Parathyroid adenoma (tissue), 2 donors: ENCODE measurements at regions not wholly inside any gene's neighbourhood (a gene's known extent, or its start where the extent isn't known, plus 50 kb on each side); places are given as distances from the start of the nearest gene placed in this dataset.

ENCODE experiments used
- H2AFZ ChIP-seq: fragments of 300-600 bp; sonication (generic); one replicate; pipeline ENCODE4 v1.7.0; 2017; ENCODE audit warnings: antibody characterized with exemption, mild to moderate bottlenecking
- H3K27ac ChIP-seq: fragments of 300-600 bp; sonication (generic); one replicate; pipeline ENCODE4 v1.7.0; 2017
- H3K27me3 ChIP-seq: fragments of 300-600 bp; sonication (generic); one replicate; pipeline ENCODE4 v1.7.0; 2017; ENCODE audit warnings: low read length; ENCODE audit not compliant: control insufficient read depth, insufficient read depth
- H3K36me3 ChIP-seq: fragments of 300-600 bp; sonication (generic); one replicate; pipeline ENCODE4 v1.7.0; 2017; ENCODE audit warnings: low read length; ENCODE audit not compliant: control insufficient read depth, insufficient read depth
- H3K4me1 ChIP-seq: fragments of 300-600 bp; sonication (generic); one replicate; pipeline ENCODE4 v1.7.0; 2017; ENCODE audit warnings: control low read depth
- H3K4me2 ChIP-seq: fragments of 300-600 bp; sonication (generic); one replicate; pipeline ENCODE4 v1.7.0; 2017; ENCODE audit warnings: low read length
- H3K4me3 ChIP-seq: fragments of 300-600 bp; sonication (generic); one replicate; pipeline ENCODE4 v1.7.0; 2017; ENCODE audit warnings: low read depth, low read length
- H3K79me2 ChIP-seq: fragments of 300-600 bp; sonication (generic); one replicate; pipeline ENCODE4 v1.7.0; 2017; ENCODE audit warnings: control low read depth
- H3K9ac ChIP-seq: fragments of 300-600 bp; sonication (generic); one replicate; pipeline ENCODE4 v1.7.0; 2017; ENCODE audit warnings: mild to moderate bottlenecking
- H3K9me3 ChIP-seq: fragments of 300-600 bp; sonication (generic); one replicate; pipeline ENCODE4 v1.7.0; 2017; ENCODE audit warnings: low read length; ENCODE audit not compliant: control insufficient read depth
- CTCF ChIP-seq: fragments of 300-600 bp; sonication (generic); IDR thresholded peaks from one replicate; pipeline ENCODE4 v1.7.0; 2017; ENCODE audit warnings: antibody characterized with exemption, mild to moderate bottlenecking
- donor health status: primary hyperparathyroidism.

GRCh38 chr13:50645092-50645491 lies 198.4 kb downstream of the DLEU7 start:
- no peak overlapping the region for H3K4me3 ChIP-seq
- no peaks in the 10 kb centered on the region for H3K27me3 ChIP-seq
- no peak overlapping the region for H2AFZ ChIP-seq
- H3K27ac ChIP-seq: no peak overlapping the region
- H3K9ac ChIP-seq: no peak overlapping the region
- no peaks in the 10 kb centered on the region for H3K9me3 ChIP-seq
- no peaks in the 10 kb centered on the region for H3K4me1 ChIP-seq
- no peak for TF ChIP-seq CTCF
- H3K4me2 ChIP-seq: no peak overlapping the region
- H3K79me2 ChIP-seq: no peaks in the 10 kb centered on the region
- no peaks in the 10 kb centered on the region for H3K36me3 ChIP-seq

GRCh38 chr13:50646070-50646469 lies 197.4 kb downstream of the DLEU7 start:
- Histone ChIP-seq H3K27me3 (no peaks in the 10 kb centered on the region), H3K9ac (no peak overlapping the region), H3K27ac (no peak overlapping the region), H3K4me1 (no peaks in the 10 kb centered on the region), H3K4me3 (no peak overlapping the region), H3K36me3 (no peaks in the 10 kb centered on the region), H3K9me3 (no peaks in the 10 kb centered on the region), H2AFZ (no peak overlapping the region), H3K79me2 (no peaks in the 10 kb centered on the region), H3K4me2 (no peak overlapping the region)
- TF ChIP-seq CTCF: no peak

- no peak for TF ChIP-seq CTCF
- Histone ChIP-seq H3K9me3 (no peaks in the 10 kb centered on the region), H3K27ac (no peak overlapping the region), H2AFZ (no peak overlapping the region), H3K27me3 (no peaks in the 10 kb centered on the region), H3K4me3 (no peak overlapping the region), H3K4me1 (no peaks in the 10 kb centered on the region), H3K79me2 (no peaks in the 10 kb centered on the region), H3K36me3 (no peaks in the 10 kb centered on the region), H3K4me2 (no peak overlapping the region), H3K9ac (no peak overlapping the region)
Observed at GRCh38 chr13:50649211-50649610, 194.3 kb downstream of the DLEU7 start.

- Histone ChIP-seq H3K36me3 (no peaks in the 10 kb centered on the region), H3K9me3 (no peaks in the 10 kb centered on the region), H3K4me1 (no peaks in the 10 kb centered on the region), H3K4me2 (no peak overlapping the region), H3K27me3 (no peaks in the 10 kb centered on the region), H3K9ac (no peak overlapping the region), H3K4me3 (no peak overlapping the region), H3K27ac (no peak overlapping the region), H2AFZ (peak overlapping the region; percentile 39), H3K79me2 (no peaks in the 10 kb centered on the region)
- no peak for TF ChIP-seq CTCF
Observed at GRCh38 chr13:50650592-50651504, 192.6 kb downstream of the DLEU7 start.

- H3K4me1 ChIP-seq: no peaks in the 10 kb centered on the region
- H3K9me3 ChIP-seq: no peaks in the 10 kb centered on the region
- TF ChIP-seq CTCF: no peak
- H3K27ac ChIP-seq: no peak overlapping the region
- no peaks in the 10 kb centered on the region for H3K79me2 ChIP-seq
- H2AFZ ChIP-seq: no peak overlapping the region
- H3K36me3 ChIP-seq: no peaks in the 10 kb centered on the region
- H3K9ac ChIP-seq: no peak overlapping the region
- no peak overlapping the region for H3K4me3 ChIP-seq
- no peaks in the 10 kb centered on the region for H3K27me3 ChIP-seq
- no peak overlapping the region for H3K4me2 ChIP-seq
Observed at GRCh38 chr13:50651922-50652321, 191.6 kb downstream of the DLEU7 start.
